ENCODE measurements at regions not wholly inside any gene's neighbourhood (a gene's known extent, or its start where the extent isn't known, plus 50 kb on each side); places are given as distances from the start of the nearest gene placed in this dataset.
"Not testable (repeated sequence)": the region's sequence is repeated elsewhere in the genome, so short reads cannot be mapped to it uniquely, and the experiment has no call there.

DNA sequence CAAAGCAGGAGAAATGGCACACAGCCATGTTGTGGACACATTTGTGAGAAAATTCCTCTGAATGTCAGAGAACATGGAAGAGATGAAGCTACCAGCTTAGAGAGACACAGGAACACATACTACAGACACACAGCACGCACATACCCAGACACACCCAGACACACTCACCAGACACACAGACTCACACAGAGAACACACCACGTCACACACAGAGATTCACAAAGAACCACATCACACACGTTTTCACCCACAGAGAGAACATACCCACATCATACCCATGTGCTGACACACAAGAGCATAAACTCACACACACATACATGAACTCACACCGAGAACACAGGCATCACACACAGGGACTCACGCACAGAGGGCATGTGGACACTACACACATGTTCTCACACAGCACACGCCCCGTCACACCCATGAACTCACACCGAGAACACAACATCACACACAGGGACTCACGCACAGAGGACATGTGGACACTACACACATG, 124.9 kb downstream of the METRNL start:
- DNase-seq = no peak

DNA sequence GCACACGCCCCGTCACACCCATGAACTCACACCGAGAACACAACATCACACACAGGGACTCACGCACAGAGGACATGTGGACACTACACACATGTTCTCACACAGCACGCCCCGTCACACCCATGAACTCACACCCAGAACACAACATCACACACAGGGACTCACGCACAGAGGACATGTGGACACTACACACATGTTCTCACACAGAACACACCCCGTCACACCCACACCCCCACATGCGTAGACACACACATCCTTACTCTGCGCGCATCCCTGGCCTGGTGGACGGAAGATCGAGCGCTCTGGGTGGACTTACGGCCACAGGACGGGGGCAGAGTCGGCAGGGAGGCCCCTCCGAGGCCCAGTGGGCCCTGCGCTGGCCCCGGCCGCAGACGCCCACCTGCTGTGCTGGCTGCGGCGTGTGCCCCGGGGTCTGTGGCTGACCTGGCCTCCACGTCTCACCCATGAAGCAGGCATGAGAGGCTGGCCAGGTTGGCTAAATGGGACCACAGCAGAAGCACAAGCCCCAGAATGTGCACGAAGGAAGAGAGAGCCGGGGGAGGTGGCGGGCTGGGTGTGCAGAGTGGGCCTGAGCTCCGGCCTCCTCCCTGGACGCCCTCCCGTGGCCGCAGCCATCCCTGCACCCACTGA, 125.5 kb downstream of the METRNL start:
- DNase-seq = not testable (repeated sequence)

DNA sequence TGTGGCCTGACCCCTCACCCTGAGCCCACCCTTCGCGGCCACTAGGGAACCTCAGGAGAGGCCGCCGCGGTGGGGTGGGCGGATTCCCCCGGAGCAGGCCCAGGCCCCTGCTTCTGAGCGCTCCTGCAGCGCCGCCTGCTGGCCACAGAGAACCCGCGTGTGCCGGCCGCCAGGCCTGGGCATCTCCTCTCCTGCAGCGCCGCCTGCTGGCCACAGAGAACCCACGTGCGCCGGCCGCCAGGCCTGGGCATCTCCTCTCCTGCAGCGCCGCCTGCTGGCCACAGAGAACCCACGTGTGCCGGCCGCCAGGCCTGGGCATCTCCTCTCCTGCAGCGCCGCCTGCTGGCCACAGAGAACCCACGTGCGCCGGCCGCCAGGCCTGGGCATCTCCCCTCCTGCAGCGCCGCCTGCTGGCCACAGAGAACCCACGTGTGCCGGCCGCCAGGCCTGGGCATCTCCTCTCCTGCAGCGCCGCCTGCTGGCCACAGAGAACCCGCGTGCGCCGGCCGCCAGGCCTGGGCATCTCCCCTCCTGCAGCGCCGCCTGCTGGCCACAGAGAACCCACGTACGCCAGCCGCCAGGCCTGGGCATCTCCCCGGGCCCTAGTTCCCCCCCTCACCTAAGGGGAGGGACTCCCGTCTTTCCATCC, 126.1 kb downstream of the METRNL start:
- DNase-seq = peak; percentile 55

DNA sequence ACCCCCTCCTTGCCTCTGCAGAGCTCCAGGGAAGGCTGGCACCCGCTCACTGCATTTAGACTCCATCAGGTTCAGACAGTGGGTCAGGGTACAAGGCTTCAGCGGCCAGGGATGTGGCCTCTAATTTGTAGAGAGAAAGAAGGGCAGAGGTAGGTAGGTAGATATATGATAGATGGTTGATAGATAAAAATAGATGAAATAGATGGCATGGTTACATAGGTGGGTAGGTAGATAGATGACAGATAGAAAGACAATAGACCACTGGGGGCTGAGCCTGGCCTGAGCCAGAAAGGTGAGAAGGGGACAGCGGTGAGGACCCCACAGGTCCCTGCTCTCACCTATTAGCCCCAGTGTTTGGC, 126.6 kb downstream of the METRNL start:
- not testable (repeated sequence) for DNase-seq

DNA sequence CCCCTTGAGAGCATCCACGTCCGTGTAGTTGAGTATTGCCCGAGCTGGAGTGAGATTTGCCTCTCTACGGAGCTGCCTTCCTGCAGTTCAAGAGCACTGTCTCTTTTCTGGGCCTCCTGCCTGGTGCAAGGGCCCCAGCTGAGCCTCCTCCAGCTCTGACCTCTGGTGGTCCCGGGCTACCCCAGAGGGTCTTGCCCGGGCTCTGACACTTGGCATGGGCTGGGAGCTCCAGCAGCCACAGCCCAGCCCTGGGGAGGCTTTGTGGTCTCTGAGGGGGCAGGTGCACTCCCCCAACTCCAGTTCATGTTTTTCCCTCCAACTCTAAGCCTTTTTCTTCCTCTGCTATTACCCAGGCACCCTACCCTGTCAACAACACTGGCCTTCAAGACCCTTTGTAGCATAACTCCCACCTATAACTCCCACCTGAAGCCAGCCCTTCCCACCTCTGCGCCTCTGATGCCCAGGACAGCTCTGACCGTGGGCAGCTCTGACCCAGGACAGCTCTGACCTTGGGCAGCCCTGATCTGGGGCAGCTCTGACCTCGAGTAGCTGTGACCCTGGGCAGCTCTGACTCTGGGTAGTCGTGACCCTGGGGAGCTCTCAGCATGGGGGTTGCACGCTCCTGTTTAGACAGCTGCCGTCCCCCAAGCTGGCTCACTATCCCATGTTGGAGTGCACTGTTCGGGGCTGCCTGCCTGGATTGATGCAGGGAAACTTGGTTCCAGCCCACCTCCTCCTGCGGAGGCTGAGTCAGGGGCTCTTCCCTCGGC, 127.6 kb downstream of the METRNL start:
- DNase-seq = not testable (repeated sequence)

DNA sequence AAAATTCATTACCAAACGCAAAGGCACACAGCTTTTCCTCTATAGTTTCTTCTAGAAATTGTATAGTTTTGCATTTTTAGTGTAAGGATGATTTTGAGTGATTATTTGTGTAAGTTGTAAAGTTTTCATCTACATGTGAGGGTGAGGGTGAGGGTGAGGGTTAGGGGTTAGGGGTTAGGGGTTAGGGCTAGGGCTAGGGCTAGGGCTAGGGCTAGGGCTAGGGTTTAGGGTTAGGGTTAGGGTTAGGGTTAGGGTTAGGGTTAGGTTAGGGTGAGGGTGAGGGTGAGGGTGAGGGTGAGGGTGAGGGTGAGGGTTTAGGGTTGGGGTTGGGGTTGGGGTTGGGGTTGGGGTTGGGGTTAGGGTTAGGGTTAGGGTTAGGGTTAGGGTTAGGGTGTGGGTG, 167.6 kb downstream of the METRNL start:
- DNase-seq = peak; percentile 70

All from hematopoietic multipotent progenitor cell treated with erythropoietin and hydrocortisone succinate and interleukin-3 and kit ligand, for 6 days (in vitro differentiated cells).